NOMO-1 (cell line): ENCODE measurements at regions not wholly inside any gene's neighbourhood (a gene's known extent, or its start where the extent isn't known, plus 50 kb on each side); places are given as distances from the start of the nearest gene placed in this dataset.
"Not testable (repeated sequence)": the region's sequence is repeated elsewhere in the genome, so short reads cannot be mapped to it uniquely, and the experiment has no call there.

Source experiments
- DNase-seq, 2 experiments: peaks; one replicate each; lab custom pipeline; 2025; ENCODE audit not compliant: unreplicated experiment in 2 of 2; lab: John Stamatoyannopoulos, UW

DNA sequence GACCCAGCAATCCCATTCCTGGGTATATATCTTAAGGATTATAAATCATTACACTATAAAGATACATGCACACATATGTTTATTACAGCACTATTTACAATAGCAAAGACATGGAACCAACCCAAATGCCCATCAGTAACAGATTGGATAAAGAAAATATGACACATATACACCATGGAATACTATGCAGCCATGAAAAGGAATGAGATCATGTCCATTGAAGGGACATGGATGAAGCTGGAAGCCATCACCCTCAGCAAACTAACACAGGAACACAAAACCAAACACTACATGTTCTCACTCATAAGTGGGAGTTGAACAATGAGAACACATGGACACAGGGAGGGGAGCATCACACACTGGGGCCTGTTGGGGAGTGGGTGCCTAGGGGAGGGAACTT lies 694.5 kb downstream of the CBLN4 start:
- not testable (repeated sequence) for DNase-seq

DNA sequence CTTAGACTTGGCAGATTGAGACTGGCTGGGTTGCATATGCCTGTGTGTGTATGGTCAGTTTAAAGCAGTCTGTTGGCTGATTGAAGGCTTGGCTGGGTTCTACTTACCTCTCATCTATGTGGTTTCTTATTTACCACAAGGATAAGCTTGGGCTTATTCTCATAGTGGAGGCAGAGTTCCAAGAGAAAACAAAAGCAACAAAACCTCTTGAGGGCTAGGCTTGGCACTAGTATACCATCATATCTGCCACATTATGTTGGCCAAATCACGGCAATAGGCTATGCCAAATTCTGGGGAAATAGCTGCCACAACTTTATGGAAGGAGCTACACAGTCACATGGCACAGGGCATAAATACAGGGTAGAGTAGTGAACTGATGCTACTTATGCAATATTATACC lies 714.1 kb downstream of the CBLN4 start:
- no peak for DNase-seq

DNA sequence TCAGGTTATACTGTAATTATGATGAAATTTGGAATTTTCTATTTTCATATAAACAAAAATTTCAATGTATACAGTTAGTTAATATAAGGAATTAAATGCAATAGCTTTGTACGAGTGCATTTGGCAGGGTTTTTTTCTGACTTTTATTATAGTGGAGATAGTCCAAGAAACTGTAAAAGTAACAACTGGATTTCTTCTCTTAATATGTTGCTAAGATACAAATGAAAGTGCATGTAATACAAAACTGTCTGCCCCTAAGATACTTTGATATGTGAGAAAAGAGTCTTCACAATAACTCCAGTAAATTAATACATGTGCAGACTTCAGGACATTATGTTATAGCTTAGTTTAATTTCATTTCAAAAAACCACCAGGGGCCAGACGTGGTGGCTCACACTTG lies 721.4 kb downstream of the CBLN4 start:
- no peak for DNase-seq

DNA sequence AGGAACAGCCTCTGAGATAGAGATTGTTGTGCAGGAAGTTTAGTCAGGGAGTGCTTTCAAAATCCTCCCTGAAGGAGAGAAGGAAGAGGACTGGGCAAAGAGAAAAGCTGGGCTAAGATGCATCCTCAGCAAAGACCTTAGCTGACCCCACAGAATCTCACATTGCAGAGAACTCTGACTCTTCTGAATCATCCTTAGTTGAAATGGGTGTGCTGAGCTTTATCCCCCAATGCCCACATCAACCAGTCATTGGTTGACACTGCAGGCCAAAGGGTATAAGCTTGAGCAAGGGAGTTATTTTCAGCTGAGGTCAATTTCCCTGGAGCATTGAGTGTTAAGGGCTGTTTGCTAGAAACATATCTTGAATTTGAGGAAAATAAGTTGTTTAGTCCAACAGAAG lies 732.2 kb downstream of the CBLN4 start:
- no peak for DNase-seq

DNA sequence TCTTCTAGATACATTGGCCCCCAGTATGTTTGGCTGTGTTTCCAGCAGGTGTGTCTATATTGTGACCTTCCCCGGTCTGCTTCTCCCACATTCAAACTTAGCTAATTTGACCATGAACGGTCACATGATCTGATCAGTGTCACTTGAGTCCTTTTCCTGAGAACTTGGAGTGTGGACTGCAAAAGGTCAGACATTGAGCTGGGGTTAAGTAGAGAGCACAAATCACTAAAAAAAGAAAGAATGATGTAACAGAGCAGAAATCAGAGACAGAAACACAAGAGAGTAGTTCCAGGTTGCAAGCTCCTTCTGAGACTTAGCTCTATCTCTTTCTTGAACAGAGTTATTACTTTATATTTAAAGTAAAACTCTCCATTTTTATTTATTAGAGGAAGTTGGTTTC lies 733.9 kb downstream of the CBLN4 start:
- DNase-seq, result no peak

DNA sequence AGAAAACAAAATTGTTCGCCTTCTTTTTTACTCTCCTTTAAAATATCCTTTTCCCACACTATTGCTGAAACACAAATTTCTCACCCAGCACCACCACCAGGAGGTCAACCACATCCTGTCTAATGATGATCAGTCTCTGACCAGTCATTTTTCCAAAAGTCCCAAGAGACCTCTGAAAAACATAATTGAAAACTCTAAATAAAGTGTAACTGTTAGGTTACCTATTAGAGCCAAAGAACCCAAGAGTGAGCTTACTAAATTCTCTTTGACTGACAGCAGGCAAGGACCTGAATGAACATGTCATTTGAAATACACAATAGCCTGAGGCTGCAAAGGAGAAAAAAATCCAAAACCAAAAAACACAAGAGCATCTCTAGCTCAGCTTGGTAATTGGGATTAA lies 735.4 kb downstream of the CBLN4 start:
- no peak for DNase-seq

DNA sequence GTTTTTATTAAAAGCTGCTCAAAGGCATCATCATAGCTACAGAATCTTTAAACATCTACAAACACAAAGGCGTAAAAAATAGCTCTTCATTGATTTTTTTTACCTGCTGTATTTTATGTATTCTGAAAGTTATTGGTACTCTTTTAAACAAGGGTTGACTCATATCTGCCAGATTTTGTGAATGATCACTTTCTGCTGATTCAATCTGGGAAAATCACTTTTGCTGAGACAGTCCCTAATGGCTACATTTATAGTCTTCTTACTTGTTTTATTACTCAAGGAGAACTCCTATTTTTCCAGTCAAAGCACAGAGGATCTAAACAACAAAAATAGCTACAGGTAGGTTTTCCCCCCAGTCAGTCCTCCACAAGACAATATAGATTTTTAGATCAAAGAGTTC lies 739.0 kb downstream of the CBLN4 start:
- DNase-seq, result no peak

DNA sequence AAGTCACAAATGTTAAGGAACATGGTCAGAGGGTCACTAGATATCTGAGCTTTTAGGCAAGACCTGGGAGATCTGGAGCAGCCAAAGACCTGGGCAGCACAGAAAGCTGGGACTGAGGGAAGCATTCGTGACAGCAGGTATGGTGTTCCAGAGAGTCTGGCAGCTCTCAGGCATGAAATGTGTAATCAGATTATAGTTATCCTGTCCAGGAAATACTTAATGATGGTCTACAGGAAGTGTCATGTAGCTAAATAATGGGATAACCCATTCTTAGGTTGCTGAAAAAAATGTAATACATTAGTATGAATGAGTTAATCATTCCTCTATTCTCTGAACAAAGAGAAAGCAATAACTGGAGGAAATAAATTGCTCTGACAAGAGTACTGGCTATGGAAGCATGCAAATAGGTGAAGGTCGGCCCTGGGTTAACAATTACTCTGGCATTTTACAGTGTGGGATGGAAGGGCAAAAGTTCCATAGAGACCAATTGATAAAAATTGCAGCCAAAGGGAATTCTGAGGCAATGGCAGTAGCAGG lies 740.5 kb downstream of the CBLN4 start:
- no peak for DNase-seq

DNA sequence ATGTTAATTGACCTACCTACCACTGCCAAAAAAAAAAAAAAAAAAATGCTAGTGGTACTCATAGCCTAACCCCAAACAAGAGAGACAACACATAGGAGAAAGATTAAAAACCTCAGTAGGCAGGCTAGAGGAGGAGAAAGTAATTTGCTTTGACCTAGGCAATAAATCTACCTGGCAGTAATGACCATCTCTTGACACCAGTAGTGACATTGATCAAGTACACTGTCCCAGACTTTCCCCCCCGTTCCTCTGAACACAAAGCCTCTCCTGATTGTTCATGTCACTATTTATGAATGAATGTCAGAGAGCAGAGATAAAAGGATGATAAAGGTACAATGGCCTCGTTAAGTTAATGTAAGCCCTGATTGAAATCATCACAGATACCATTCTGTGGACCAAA lies 746.8 kb downstream of the CBLN4 start:
- no peak for DNase-seq

DNA sequence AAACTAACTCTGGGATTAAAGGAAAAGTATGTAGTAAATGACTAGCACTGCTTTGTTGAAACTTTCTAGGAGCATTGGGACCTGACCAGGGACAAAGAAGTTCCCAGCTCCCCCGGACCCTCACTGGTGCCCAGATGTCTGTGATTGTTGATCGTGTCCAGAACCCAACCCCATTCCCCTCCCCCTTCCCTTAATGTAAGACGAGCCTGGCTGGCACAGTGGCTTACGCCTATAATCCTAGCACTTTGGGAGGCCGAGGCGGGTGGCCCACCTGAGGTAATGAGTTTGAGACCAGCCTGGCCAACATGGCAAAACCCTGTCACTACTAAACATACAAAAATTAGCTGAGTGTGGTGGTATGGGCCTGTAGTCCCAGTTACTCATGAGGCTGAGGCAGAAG lies 750.3 kb downstream of the CBLN4 start:
- no peak for DNase-seq

DNA sequence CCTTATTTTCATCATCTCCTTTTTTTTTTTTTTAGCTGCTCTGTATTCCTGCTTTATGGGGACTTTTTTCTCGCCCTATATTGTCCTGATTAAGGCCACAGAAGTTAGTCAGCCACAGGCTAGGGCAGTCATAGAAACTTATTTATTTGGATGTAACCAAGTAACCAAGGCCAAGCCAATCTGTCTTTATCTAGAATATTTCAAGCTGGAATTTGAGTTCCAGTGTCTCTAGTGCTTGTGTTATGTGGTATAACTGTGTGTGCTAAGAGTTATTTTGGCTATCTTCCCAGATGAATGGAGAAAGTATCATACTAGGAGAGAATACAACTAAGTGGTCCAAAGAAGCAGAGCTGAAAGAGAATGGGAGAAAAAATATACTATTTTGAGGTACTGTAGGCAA lies 751.5 kb downstream of the CBLN4 start:
- no peak for DNase-seq

DNA sequence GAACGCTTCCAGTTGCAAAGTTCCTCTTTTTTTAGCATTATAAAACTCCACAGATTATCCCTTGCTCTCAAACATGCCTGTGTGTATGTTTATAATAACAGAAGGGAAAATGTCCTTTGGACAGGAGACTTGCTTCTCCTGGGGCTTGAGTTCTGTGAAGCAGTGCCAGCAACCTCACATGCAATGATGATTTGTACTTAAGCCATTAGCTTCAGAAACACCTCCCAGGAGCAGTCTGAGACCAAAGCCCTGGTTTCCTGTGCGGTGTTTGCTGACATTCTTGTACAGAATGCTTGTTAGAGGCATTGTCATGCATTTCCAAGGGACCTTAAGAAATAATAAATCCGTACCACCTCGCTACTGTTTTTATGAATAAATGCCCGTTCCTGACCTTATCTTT lies 752.8 kb downstream of the CBLN4 start:
- DNase-seq, result no peak

DNA sequence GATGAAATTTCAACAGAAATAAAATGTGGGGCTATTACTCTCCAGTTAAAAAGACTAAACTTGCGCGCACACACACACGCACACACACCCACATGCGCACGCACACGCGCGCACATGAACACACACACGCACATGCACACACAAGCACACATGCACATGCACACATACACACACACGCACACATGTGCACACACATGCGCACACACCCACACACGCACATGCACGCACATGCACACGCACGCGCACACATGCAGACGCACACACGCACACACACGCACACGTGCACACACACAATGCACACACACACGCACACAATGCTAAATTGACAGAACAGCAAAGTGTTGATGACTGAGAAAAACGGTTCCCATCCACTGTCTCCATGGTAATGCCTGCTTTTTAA lies 754.1 kb downstream of the CBLN4 start:
- no peak for DNase-seq

DNA sequence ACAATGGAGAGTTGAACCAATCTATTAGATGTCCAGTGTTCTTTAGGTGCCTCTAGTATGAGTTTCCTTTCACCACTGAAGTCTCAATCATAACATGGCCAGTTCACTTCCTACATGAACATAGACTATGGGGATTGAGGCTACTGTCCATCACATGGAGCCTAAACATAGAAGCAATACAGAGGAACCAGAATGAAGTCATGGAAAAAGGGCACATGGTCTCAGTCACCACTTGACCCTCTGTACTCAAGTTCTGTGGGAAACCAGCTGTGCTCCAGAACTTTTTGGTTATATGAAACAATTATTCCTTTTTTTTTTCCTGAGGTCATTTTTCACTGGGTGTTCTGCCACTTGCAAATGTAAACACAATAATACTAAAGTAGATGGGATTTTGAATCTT lies 762.5 kb downstream of the CBLN4 start:
- DNase-seq, result no peak

DNA sequence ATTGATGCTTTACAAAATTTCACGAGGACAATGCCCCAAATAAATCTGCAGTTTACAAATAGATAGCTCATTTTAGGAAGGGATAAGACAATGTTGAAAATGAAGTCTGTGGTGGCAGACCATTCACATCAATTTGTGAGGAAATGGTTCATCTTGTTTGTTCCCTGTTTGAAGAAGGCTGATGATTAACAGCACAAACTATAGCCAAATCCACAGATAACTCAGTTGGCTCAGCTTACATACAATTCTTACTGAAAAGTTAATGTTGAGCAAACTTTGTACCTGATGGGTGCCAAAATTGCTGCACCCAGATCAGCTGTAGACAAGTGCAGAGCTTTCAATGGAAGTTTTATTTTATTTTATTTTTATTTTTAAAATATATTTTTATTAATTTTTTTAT lies 763.9 kb downstream of the DOK5 start:
- DNase-seq, result no peak

DNA sequence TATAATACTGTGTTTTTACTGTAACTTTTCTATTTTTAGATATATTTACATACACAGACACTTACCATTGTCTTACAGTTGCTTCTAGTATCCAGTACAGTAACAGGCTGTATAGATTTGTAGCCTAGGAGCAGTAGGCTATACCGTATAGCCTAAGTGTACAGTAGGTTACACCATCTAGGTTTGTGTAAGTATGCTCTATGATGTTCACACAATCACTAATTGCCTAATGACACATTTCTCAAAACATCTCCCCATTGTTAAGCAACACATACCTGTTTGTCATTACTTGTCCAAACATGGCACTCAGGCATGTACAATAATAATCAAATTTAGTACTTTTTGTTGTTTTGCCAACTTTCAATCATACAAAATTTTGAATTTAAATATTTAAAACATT lies 757.3 kb downstream of the DOK5 start:
- DNase-seq, result no peak

DNA sequence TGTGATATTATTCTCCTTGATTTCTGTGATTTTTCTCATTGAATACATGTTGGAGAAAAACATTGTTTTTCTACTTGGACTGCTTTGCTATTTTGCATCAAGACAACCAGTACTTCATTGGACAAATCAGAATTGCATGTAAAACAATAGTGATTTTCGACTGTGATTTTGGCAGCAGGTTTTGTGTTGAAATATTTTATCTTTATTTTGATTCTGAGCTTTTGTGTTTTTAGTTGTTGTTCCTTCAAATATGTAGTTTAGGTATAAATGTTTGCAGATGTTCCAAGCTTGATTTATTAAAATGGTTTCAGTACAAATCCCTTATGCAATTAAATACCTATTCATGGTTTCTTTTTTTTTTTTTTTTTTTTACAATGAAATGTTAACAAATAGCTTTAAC lies 754.1 kb downstream of the DOK5 start:
- DNase-seq, result no peak

DNA sequence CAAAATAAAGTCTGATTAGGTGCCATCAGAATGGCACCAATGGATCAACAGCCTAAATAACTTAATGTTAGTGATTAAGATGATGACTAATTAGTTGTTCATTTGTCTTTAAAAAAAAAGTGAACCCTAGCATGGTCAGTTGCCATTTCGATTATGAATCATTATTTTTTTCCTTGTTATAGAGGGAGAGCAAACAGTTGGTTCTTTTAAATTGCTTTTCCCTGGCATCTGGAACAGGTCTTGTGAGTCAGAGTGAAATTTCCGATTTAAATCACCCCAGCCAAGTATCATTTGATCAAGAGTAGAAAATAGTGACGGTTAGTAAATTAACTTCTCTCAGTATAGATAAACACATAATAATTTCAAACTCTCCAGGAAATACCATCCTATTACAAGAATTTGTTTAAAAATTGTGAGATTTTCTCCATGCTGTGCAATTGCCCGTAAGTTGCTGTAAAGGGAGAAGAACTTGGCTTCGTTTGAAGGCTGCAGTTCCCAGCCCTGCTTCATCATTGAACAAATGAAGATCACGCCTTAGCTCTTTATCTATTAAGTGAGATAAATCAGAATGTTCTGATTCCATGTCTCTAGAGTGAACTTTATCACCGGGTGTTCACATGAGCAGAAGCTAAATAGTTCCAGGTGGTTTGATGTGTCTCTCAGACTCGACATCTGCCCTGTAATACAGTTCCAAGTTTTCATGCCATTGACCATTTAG lies 741.3 kb downstream of the DOK5 start:
- no peak for DNase-seq

DNA sequence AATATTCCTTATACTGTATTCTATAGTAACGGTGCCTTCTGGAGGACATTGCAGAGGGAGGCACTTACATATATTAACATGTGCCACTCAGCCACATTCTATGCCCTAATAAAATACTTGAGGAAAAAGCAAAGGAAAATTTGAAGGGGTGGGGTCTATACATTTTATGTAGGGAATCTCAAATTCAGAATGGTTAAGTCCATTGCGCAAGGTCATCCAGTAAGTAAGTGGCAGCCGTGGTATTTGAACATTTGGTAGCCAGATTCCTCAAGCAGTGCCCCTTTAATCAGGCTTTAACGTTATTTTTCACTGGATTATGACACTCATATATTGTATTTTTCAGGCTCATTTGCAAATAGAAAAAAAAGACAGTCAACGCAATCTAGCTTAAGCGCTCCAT lies 738.3 kb downstream of the DOK5 start:
- no peak for DNase-seq

DNA sequence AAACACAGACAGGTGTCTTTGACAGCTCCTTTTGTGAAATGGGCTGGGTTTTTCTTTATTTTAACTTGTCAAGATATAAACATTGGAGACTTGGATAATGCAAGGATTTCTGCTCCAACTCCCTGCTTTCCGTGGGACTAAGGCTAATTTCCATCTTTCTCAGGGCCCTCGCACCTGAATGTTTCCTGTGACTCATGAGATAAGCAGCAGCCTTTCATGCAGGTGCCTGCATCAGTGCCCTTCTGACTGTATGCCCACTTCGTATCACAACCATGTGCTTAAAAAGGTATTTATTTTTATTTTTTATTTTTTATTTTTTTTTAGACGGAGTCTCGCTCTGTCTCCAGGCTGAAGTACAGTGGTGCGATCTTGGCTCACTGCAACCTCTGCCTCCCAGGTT lies 736.1 kb downstream of the DOK5 start:
- no peak for DNase-seq

DNA sequence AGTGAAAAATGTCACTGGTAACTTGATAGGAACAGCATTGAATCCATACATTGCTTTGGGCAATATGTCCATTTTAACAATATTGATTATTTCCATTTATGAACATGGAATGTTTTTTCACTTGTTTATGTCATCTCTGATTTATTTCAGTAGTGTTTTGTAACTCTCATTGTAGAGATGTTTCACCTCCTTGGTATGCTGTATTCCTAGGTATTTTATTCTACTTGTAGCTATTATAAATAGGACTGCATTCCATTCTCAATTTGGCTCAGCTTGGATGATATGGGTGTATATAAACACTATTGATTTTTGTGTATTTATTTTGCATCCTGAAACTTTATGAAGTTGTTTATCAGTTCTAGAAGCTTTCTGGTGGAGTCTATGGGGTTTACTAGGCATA lies 730.3 kb downstream of the DOK5 start:
- DNase-seq, result no peak

DNA sequence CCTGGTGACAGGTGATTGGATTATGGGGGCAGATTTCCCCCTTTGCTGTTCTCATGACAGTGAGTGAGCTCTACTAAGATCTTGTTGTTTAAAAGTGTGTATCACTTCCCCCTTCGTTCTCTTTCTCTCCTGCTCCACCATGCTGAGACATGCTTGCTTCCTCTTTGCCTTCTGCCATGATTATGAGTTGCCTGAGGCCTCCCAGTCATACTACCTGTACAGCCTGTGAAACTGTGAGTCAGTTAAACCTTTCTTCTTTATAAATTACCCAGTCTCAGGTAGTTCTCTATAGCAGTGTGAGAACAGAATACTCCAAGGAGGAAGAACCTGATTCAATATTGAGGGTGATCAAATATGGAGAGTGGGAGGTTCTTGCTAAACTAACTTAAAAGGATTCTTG lies 724.9 kb downstream of the DOK5 start:
- no peak for DNase-seq

DNA sequence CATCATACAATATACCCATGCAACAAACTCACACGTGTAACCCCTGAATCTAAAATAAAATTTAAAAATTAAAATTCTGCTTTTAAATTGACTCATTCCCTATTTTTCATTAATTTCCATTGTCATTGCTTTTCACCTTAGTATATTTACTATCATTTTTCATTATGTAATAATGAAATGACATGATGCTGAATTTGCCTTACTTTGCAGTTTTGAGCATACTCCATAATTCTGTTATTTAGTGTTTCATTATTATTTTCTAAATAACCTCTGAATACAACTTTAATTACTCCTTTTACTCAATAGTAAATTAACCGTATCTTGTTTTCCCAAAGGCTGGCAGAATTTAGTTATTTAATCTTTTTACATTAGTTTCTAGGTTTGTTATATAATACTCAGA lies 719.6 kb downstream of the DOK5 start:
- no peak for DNase-seq
